HUES48 (cell line): ENCODE measurements at regions not wholly inside any gene's neighbourhood (a gene's known extent, or its start where the extent isn't known, plus 50 kb on each side); places are given as distances from the start of the nearest gene placed in this dataset.

Source experiments
- H3K27ac ChIP-seq: one replicate; pipeline ENCODE4 v1.7.0; 2013; ENCODE audit warnings: low read depth, low read length, inconsistent platforms
- H3K27me3 ChIP-seq: 2 replicates; pipeline ENCODE4 v1.6.1; 2013; ENCODE audit warnings: mild to moderate bottlenecking, low read length; ENCODE audit not compliant: control insufficient read depth, insufficient read depth
- H3K36me3 ChIP-seq: 2 replicates; pipeline ENCODE4 v1.6.1; 2013; ENCODE audit warnings: low read length; ENCODE audit not compliant: control insufficient read depth, insufficient read depth
- H3K4me1 ChIP-seq: 2 replicates; pipeline ENCODE4 v1.6.1; 2013; ENCODE audit warnings: mild to moderate bottlenecking, low read length; ENCODE audit not compliant: control insufficient read depth, insufficient read depth
- H3K4me3 ChIP-seq: 2 replicates; pipeline ENCODE4 v1.5.1; 2013; ENCODE audit warnings: mild to moderate bottlenecking, low read depth, low read length
- H3K9ac ChIP-seq: 2 replicates; pipeline ENCODE4 v1.6.1; 2013; ENCODE audit warnings: mild to moderate bottlenecking, low read depth, low read length, moderate library complexity
- H3K9me3 ChIP-seq: 2 replicates; pipeline ENCODE4 v1.6.1; 2013; ENCODE audit warnings: low read length; ENCODE audit not compliant: control insufficient read depth, insufficient read depth

DNA sequence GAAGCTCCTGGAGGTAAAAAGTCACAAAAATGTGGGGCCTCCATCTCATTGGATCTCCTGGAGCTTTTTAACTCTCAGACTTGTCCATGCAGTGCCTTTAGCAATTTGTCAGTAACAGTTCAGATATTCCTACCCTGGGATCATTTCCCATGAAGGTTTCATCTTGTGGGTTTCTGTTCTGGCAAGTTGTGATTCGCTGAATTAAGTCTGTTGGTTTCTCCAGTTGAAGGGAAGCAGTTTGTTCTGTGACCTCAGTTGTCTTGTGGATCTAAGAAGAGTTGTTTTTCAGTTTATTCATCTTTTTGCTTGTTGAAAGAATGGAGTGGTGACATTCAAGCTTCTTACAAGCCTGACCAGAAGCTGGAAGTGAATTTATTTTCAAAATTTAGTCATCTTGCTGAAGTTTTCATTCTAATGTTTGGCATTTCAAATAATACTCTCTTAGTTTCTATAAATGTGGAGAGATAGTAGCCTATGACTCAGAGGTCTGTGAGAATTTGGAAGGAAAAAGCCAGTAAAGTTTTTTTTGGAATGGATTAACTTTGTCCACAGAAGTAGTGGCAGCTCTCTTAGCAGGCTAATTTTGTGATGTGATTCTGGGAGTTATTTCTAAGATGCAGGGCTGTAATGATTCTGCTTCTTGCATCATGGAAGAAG is 120.1 kb upstream of the CSNK1A1L start:
- no peak overlapping the region for H3K4me3 ChIP-seq
- H3K36me3 ChIP-seq = no peaks in the 10 kb centered on the region
- H3K9me3 ChIP-seq = no peaks in the 10 kb centered on the region
- H3K27ac ChIP-seq = no peak overlapping the region
- no peaks in the 10 kb centered on the region for H3K27me3 ChIP-seq
- H3K9ac ChIP-seq = no peak overlapping the region
- H3K4me1 ChIP-seq = no peaks in the 10 kb centered on the region

DNA sequence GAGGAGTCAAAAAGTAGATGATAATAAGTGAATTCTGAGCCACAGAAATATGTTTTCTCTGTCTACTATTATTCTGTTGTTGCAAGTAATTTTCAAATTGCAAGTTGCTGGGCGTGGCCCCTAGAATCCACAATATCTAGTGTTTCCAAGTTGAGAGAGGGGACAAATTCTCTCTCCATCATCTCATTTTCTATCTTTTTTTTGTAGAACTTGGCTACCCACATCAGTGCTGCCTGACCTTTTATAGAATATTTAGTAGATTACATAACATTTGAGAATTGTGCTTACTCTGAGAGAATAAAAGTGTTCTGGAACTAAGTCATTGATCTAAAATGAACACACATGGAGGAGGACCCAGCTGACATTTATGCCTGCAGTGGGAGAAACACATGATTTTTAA is 110.9 kb upstream of the CSNK1A1L start:
- Histone ChIP-seq H3K36me3 (no peaks in the 10 kb centered on the region), H3K9ac (no peak overlapping the region)

DNA sequence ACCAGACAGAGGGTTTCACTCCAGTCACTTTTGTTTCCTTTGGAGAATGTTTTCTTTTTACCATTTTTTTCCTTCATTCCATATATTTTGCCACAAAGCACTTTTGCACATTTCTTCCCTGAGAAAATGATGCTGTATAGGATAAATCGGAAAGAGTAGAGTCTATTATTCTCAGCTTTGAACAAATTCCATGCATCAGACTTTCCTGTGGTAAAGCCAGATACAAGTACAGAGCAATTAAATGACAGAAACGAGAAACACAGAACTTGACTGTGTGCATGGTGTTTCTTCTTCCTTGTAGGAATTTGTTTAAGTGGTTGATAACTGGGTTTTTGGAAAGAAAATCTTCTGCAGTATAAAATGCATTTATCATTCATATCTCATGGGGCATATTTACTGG is 107.4 kb upstream of the CSNK1A1L start:
- H3K27ac ChIP-seq = no peak overlapping the region
- peaks cover 3% of the 10 kb centered on the region; the same call in 1 of the 2 replicates for H3K4me1 ChIP-seq
- no peak overlapping the region for H3K9ac ChIP-seq
- H3K9me3 ChIP-seq = no peaks in the 10 kb centered on the region
- H3K36me3 ChIP-seq = no peaks in the 10 kb centered on the region
- H3K27me3 ChIP-seq = no peaks in the 10 kb centered on the region
- H3K4me3 ChIP-seq = no peak overlapping the region

More for the DNA sequence above, 110.9 kb upstream of the CSNK1A1L start:
- H3K27me3 ChIP-seq = no peaks in the 10 kb centered on the region
- peaks cover 3% of the 10 kb centered on the region; the same call in 1 of the 2 replicates for H3K4me1 ChIP-seq
- H3K9me3 ChIP-seq = no peaks in the 10 kb centered on the region
- no peak overlapping the region for H3K4me3 ChIP-seq
- no peak overlapping the region for H3K27ac ChIP-seq

DNA sequence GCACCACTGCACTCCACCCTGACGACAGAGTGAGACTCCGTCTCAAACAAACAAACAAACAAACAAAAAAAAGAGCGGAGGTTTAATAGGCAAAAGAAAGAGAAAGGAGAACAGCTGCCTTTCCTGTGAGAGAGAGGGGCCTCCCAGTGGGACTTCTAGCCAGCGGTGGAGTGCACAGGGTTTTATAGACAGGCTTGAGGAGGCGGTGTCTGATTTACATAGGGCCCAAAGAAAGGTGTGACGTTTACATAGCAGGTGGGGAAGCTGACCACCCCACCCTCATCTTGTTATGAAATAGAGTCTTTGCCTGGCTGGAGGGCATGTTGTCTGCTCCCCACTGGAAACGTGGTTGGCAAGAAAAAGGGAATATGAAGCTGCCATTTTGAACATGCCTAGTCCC is 106.0 kb upstream of the CSNK1A1L start:
- H3K9me3 ChIP-seq = no peaks in the 10 kb centered on the region
- H3K27me3 ChIP-seq = no peaks in the 10 kb centered on the region
- H3K4me1 ChIP-seq = peaks cover 3% of the 10 kb centered on the region; the same call in 1 of the 2 replicates
- no peak overlapping the region for H3K9ac ChIP-seq
- no peak overlapping the region for H3K27ac ChIP-seq
- H3K36me3 ChIP-seq = no peaks in the 10 kb centered on the region
- no peak overlapping the region for H3K4me3 ChIP-seq

DNA sequence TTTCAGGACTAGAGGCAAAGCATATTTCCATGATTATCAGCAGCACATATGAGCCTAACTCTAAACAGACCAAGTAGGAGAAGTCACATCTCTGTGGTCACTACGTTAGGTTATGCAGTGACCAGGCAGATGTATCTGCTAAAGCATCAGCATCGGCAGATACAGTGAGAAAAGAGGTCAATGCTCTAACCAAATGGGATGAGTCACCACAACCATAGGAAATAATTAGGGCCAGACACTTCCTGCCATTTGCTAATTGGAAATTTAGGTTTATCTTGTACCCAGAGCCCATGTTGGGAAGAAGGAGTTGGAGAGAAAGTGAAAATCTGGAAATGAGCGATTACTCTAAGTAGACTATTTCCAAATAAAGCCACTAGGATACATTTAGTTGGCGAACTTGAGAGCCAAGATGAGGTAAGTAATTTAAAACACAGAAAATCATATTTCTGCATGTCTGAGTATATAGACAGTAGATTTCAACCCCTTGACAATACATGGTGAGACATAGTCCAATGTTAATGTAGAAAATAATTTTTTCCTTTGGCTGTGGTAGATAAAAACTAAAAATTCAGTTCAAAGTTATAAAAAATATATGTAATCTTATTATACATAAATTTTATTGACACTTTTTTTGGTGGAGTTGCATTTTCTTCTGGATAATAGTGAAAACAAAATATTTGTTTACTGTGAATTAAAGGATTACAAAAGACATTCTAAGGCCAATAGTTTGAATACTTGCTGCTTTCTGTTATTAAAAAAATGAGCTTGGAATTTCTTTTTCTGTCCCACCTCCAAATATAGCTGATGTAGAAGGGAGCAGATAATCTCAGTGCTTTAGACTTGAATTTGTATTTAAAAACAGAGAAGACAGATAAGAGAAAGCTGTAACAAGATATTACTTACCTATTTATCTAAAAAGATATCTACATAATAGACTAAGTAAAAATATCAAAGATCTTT is 104.4 kb upstream of the CSNK1A1L start:
- Histone ChIP-seq H3K27me3 (no peaks in the 10 kb centered on the region), H3K9ac (no peak overlapping the region), H3K27ac (no peak overlapping the region), H3K4me1 (peaks cover 3% of the 10 kb centered on the region; the same call in 1 of the 2 replicates), H3K9me3 (no peaks in the 10 kb centered on the region), H3K4me3 (no peak overlapping the region), H3K36me3 (no peaks in the 10 kb centered on the region)

DNA sequence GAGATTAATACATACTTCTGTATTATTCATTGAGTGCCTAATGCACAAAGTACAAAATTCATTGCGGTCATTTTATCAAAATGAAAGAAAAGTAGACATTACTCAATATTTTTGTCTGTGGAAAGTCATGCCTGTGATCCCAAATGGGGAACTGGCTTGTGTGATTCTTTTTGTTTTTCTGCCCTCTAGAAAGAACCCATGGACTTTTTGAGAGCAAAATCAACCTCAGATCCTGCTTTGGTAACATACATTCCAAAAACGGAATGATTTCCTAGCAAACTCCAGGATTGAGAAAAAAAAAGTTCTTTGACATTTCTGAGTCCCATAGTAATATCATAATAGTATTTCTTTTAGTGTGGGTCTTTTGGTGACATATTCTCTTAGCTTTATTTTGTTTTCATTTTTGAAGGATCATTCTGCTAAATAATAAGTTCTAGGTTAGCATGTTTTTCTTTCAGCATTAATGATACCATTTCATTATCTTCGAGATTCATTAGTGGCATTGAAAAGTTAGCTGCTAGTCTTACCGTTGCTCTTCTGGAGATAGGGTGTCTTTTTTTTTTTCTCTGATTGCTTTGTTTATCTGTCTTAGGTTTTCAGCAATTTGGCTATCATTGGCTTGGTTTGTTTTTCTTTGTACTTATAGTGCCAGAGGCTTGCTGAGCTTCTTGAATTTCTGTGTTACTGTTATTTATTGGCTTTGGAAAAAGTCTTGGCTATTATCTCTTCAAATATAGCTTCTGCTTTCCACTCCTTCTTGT is 102.4 kb upstream of the CSNK1A1L start:
- no peak overlapping the region for H3K4me3 ChIP-seq
- no peaks in the 10 kb centered on the region for H3K27me3 ChIP-seq
- peaks cover 3% of the 10 kb centered on the region; the same call in 1 of the 2 replicates for H3K4me1 ChIP-seq
- no peak overlapping the region for H3K9ac ChIP-seq
- no peaks in the 10 kb centered on the region for H3K36me3 ChIP-seq
- no peak overlapping the region for H3K27ac ChIP-seq
- no peaks in the 10 kb centered on the region for H3K9me3 ChIP-seq

DNA sequence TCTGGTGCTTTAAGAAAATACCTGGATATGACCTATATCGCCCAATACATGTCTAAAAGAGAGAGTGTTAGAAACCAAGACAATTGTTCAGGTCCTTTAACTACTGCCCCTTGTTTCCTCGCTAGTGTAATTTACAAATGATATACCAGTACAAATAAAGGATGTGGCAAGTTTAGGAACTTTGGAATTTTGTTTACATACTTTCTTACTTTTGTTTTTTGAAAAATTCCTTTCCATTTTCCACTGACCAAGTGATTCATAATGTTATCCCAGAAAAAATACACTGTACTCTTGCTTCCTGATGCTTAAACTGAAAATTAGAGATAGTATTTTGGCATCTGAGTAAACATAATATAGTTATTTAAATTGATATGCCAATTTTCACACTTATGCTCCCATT is 96.8 kb upstream of the CSNK1A1L start:
- H3K9ac ChIP-seq = no peak overlapping the region
- H3K9me3 ChIP-seq = no peaks in the 10 kb centered on the region

DNA sequence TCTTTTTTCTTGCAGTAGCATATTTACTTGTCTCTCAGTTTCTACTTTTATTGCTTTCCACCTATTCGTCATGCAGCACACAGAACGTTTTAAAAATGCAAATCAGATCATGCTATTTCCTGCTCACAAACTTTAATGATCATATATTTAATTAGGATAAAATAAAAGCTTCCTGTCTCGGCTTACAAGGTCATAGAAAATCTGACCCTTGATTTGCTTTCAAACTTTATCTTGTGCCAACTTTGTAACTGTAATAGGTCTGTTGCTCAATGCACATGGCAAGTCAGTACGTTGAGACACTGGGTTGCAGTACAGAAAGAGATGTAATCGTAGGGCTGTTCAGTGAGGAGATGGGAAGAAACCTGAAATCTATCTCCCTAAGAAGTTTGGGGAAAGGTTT is 95.6 kb upstream of the CSNK1A1L start:
- H3K27ac ChIP-seq = no peak overlapping the region
- no peak overlapping the region for H3K9ac ChIP-seq
- H3K4me3 ChIP-seq = no peak overlapping the region
- H3K4me1 ChIP-seq = peaks cover 36% of the 10 kb centered on the region
- H3K9me3 ChIP-seq = no peaks in the 10 kb centered on the region
- H3K36me3 ChIP-seq = no peaks in the 10 kb centered on the region
- H3K27me3 ChIP-seq = no peaks in the 10 kb centered on the region

More for the DNA sequence above, 96.8 kb upstream of the CSNK1A1L start:
- Histone ChIP-seq H3K4me1 (peaks cover 36% of the 10 kb centered on the region), H3K36me3 (no peaks in the 10 kb centered on the region), H3K4me3 (no peak overlapping the region), H3K27ac (no peak overlapping the region), H3K27me3 (no peaks in the 10 kb centered on the region)

DNA sequence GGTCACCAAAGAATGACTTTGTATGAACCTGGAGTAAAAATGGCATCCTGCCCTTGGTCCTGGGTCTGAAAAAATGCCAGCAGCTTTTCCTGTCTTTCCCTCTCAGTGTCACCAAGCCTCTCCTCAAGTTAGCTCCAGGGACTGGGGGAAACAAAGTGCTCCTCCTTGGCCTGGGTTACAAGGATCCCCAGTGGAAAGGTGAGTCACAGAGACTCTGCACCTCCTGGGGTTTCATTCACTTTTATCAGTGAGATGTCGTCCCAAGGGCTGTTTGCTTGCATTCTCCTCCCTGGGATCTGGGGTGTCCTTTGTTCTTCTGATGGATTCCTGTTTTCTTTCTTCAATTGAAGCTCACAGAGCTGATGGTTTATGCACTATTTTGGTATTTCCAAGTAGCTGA is 93.2 kb upstream of the CSNK1A1L start:
- H3K36me3 ChIP-seq = no peaks in the 10 kb centered on the region
- H3K27me3 ChIP-seq = no peaks in the 10 kb centered on the region
- no peaks in the 10 kb centered on the region for H3K9me3 ChIP-seq
- H3K4me3 ChIP-seq = no peak overlapping the region
- H3K9ac ChIP-seq = peak overlapping the region; percentile 33; the same call in 1 of the 2 replicates
- peak overlapping the region; percentile 91 for H3K27ac ChIP-seq
- H3K4me1 ChIP-seq = peaks cover 36% of the 10 kb centered on the region

DNA sequence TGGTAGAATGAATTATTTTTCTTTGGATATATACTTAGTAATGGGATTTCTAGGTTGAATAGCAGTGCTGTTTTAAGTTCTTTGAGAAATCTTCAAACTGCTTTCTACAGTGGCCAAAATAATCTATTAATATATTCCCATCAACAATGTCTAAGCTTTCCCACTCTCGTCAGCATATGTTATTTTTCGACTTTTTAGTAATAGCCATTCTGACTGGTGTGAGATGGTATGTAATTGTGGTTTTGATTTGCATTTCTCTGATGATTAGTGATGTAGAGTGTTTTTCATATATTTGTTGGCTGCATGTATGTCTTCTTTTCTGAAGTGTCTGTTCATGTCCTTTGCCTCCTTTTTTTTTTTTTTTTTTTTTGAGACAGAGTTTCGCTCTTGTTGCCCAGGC is 90.2 kb upstream of the CSNK1A1L start:
- Histone ChIP-seq H3K27me3 (no peaks in the 10 kb centered on the region), H3K4me3 (no peak overlapping the region), H3K27ac (no peak overlapping the region), H3K9me3 (no peaks in the 10 kb centered on the region), H3K4me1 (peaks cover 20% of the 10 kb centered on the region), H3K36me3 (no peaks in the 10 kb centered on the region), H3K9ac (no peak overlapping the region)
